SU-DHL-6 (cell line): ENCODE measurements at regions not wholly inside any gene's neighbourhood (a gene's known extent, or its start where the extent isn't known, plus 50 kb on each side); places are given as distances from the start of the nearest gene placed in this dataset.

Experiments used
- H2AFZ ChIP-seq: fragments of 200-600 bp; sonication (generic); 2 replicates; pipeline ENCODE4 v1.6.1; 2014; ENCODE audit warnings: low read depth, mild to moderate bottlenecking, moderate library complexity, mixed read lengths, antibody characterized with exemption, low read length; ENCODE audit not compliant: severe bottlenecking
- H3F3A ChIP-seq: fragments of 200-600 bp; shearing (Covaris generic); 2 replicates; pipeline ENCODE4 v1.6.0; 2016; ENCODE audit warnings: antibody characterized with exemption, mild to moderate bottlenecking; ENCODE audit not compliant: insufficient read depth
- H3K27ac ChIP-seq: fragments of 200-600 bp; sonication (generic); 2 replicates; pipeline ENCODE4 v1.5.1; 2016; ENCODE audit warnings: low read depth, mild to moderate bottlenecking, low read length, moderate library complexity, mixed read lengths
- H3K27me3 ChIP-seq: fragments of 200-600 bp; sonication (generic), shearing (Covaris generic); 2 replicates; pipeline ENCODE4 v1.6.0; 2014; ENCODE audit warnings: mild to moderate bottlenecking, low read length
- H3K36me3 ChIP-seq: fragments of 200-600 bp; sonication (generic); 2 replicates; pipeline ENCODE4 v1.6.1; 2014; ENCODE audit warnings: mild to moderate bottlenecking, low read length, mixed read lengths
- H3K4me2 ChIP-seq: fragments of 300-600, 200-600 bp; shearing (Covaris generic), sonication (generic); 2 replicates; pipeline ENCODE4 v1.6.0; 2014; ENCODE audit warnings: low read length, low read depth, mild to moderate bottlenecking; ENCODE audit not compliant: poor library complexity, severe bottlenecking
- H3K4me3 ChIP-seq: fragments of 200-600 bp; sonication (generic); 2 replicates; pipeline ENCODE4 v1.5.1; 2014; ENCODE audit warnings: antibody characterized with exemption, low read length, mild to moderate bottlenecking, mixed read lengths; ENCODE audit not compliant: insufficient read depth, poor library complexity, severe bottlenecking
- H3K79me2 ChIP-seq: fragments of 200-600 bp; sonication (generic); 2 replicates; pipeline ENCODE4 v1.6.1; 2014; ENCODE audit warnings: mild to moderate bottlenecking, low read length, moderate library complexity; ENCODE audit not compliant: insufficient read depth
- H3K9ac ChIP-seq: fragments of 200-600 bp; sonication (generic); 2 replicates; pipeline ENCODE4 v1.7.0; 2014; ENCODE audit warnings: mild to moderate bottlenecking, low read length
- H3K9me2 ChIP-seq: fragments of 200-600 bp; sonication (generic); replicated peaks from 2 replicates; pipeline ENCODE4 v1.6.1; 2014; ENCODE audit warnings: low read length; ENCODE audit not compliant: insufficient read depth
- H3K9me3 ChIP-seq: fragments of 200-600 bp; sonication (generic); 2 replicates; pipeline ENCODE4 v1.6.1; 2014; ENCODE audit warnings: low read length, mixed read lengths; ENCODE audit not compliant: insufficient read depth
- H4K20me1 ChIP-seq: fragments of 200-600 bp; sonication (generic); 2 replicates; pipeline ENCODE4 v1.6.1; 2014; ENCODE audit warnings: low read depth, mild to moderate bottlenecking, antibody characterized with exemption, low read length, moderate library complexity, mixed read lengths
- EZH2phosphoT487 ChIP-seq: fragments of 200-600 bp; sonication (generic), shearing (Covaris generic); conservative IDR thresholded peaks from 2 replicates; pipeline ENCODE4 v1.6.1; 2018; ENCODE audit warnings: mild to moderate bottlenecking, antibody characterized with exemption, low read length, moderate library complexity, mixed read lengths
- TF ChIP-seq, protein P1 (sequence below): fragments of 200-600 bp; sonication (generic); IDR thresholded peaks from one replicate; pipeline ENCODE4 v1.5.1; 2017; ENCODE audit warnings: antibody characterized with exemption, mild to moderate bottlenecking, low read length, moderate library complexity; ENCODE audit not compliant: insufficient read depth, poor library complexity, severe bottlenecking

DNA sequence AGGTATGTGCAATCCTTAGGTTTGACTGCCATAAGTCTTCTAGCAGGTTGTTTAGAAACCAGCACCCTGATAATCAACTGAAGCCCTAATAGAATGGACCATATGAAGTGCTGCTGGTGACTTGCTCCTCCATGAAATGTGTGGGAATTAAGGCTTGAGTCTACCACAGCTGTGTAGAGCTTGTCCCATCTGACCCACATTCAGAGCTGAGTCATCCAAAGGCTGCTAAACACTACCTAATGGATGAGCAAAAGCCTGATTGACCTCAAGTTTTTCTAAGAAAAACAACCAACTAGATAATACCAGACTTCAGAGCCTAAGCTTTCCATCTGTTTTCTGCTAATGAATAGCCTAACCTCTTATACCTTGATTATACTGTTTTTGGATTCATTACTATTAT, 120.3 kb upstream of the MOCS1 start:
- Histone ChIP-seq H3K27ac (no peak overlapping the region), H3K9ac (no peak overlapping the region), H3K4me2 (no peak overlapping the region), H3K4me3 (no peak overlapping the region), H3F3A (no peaks in the 10 kb centered on the region), H4K20me1 (no peaks in the 10 kb centered on the region), H3K9me2 (no peaks in the 10 kb centered on the region), H2AFZ (no peak overlapping the region), H3K79me2 (no peaks in the 10 kb centered on the region), H3K27me3 (no peaks in the 10 kb centered on the region), H3K9me3 (peaks cover 4% of the 10 kb centered on the region; the same call in 1 of the 2 replicates), H3K36me3 (no peaks in the 10 kb centered on the region)
- TF ChIP-seq, protein P1, sequence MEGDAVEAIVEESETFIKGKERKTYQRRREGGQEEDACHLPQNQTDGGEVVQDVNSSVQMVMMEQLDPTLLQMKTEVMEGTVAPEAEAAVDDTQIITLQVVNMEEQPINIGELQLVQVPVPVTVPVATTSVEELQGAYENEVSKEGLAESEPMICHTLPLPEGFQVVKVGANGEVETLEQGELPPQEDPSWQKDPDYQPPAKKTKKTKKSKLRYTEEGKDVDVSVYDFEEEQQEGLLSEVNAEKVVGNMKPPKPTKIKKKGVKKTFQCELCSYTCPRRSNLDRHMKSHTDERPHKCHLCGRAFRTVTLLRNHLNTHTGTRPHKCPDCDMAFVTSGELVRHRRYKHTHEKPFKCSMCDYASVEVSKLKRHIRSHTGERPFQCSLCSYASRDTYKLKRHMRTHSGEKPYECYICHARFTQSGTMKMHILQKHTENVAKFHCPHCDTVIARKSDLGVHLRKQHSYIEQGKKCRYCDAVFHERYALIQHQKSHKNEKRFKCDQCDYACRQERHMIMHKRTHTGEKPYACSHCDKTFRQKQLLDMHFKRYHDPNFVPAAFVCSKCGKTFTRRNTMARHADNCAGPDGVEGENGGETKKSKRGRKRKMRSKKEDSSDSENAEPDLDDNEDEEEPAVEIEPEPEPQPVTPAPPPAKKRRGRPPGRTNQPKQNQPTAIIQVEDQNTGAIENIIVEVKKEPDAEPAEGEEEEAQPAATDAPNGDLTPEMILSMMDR, result no peak
- TF ChIP-seq EZH2phosphoT487, result no peak

- no peak overlapping the region for H3K27ac ChIP-seq
These were observed 119.9 kb upstream of the MOCS1 start for GRCh38 chr6:40054186-40054585.

GRCh38 chr6:40049128-40049527, 114.9 kb upstream of the MOCS1 start:
- no peaks in the 10 kb centered on the region for H3F3A ChIP-seq
- no peak overlapping the region for H3K4me3 ChIP-seq
- H3K9me2 ChIP-seq, result 0 out of 2 replicates have a peak, but pooled peaks cover 3% of the 10 kb centered on the region
- no peaks in the 10 kb centered on the region for H3K36me3 ChIP-seq
- no peaks in the 10 kb centered on the region for H3K79me2 ChIP-seq
- H3K27ac ChIP-seq, result no peak overlapping the region
- H3K9me3 ChIP-seq, result peaks cover 4% of the 10 kb centered on the region; the same call in 1 of the 2 replicates
- H3K4me2 ChIP-seq, result no peak overlapping the region
- H3K27me3 ChIP-seq, result no peaks in the 10 kb centered on the region
- H2AFZ ChIP-seq, result no peak overlapping the region
- H4K20me1 ChIP-seq, result no peaks in the 10 kb centered on the region
- no peak overlapping the region for H3K9ac ChIP-seq
- TF ChIP-seq, protein P1, result no peak
- TF ChIP-seq EZH2phosphoT487, result no peak

More at GRCh38 chr6:40054186-40054585, 119.9 kb upstream of the MOCS1 start:
- H4K20me1 ChIP-seq, result no peaks in the 10 kb centered on the region
- H3K4me3 ChIP-seq, result no peak overlapping the region
- no peak overlapping the region for H2AFZ ChIP-seq
- no peaks in the 10 kb centered on the region for H3K27me3 ChIP-seq
- TF ChIP-seq EZH2phosphoT487, result no peak
- TF ChIP-seq, protein P1, result no peak
- no peaks in the 10 kb centered on the region for H3K9me2 ChIP-seq
- H3K36me3 ChIP-seq, result no peaks in the 10 kb centered on the region
- H3K4me2 ChIP-seq, result no peak overlapping the region
- H3K9ac ChIP-seq, result no peak overlapping the region
- no peaks in the 10 kb centered on the region for H3F3A ChIP-seq
- H3K9me3 ChIP-seq, result peaks cover 4% of the 10 kb centered on the region; the same call in 1 of the 2 replicates
- H3K79me2 ChIP-seq, result no peaks in the 10 kb centered on the region

- Histone ChIP-seq H3K9me2 (0 out of 2 replicates have a peak, but pooled peaks cover 3% of the 10 kb centered on the region), H3K9me3 (no peaks in the 10 kb centered on the region), H3K4me3 (no peak overlapping the region), H2AFZ (no peak overlapping the region), H3K27ac (no peak overlapping the region), H3K9ac (no peak overlapping the region), H4K20me1 (no peaks in the 10 kb centered on the region), H3K27me3 (no peaks in the 10 kb centered on the region), H3K36me3 (no peaks in the 10 kb centered on the region), H3K79me2 (no peaks in the 10 kb centered on the region), H3F3A (no peaks in the 10 kb centered on the region), H3K4me2 (no peak overlapping the region)
- TF ChIP-seq, protein P1, result no peak
- TF ChIP-seq EZH2phosphoT487, result no peak
These were observed 109.9 kb upstream of the MOCS1 start for GRCh38 chr6:40044196-40044595.
